Neural crest cell (in vitro differentiated cells): ENCODE measurements at regions not wholly inside any gene's neighbourhood (a gene's known extent, or its start where the extent isn't known, plus 50 kb on each side); places are given as distances from the start of the nearest gene placed in this dataset.

Source experiments
- DNase-seq: peaks from one replicate; pipeline ENCODE4 v3.0.0; 2021; ENCODE audit warnings: low read depth, mixed read lengths, low spot score
- H3K27ac Mint-ChIP-seq: one replicate; pipeline ENCODE4 v1.8.0; 2021; ENCODE audit warnings: mild to moderate bottlenecking, mixed read lengths; ENCODE audit not compliant: unreplicated experiment
- H3K27me3 Mint-ChIP-seq: 2 replicates; pipeline ENCODE4 v1.8.0; 2021; ENCODE audit warnings: low read depth, mild to moderate bottlenecking, mixed read lengths
- H3K36me3 Mint-ChIP-seq: 2 replicates; pipeline ENCODE4 v1.8.0; 2021; ENCODE audit warnings: low read depth, mild to moderate bottlenecking, mixed read lengths
- H3K4me1 Mint-ChIP-seq: 2 replicates; pipeline ENCODE4 v1.8.0; 2021; ENCODE audit warnings: mixed read lengths
- H3K4me3 Mint-ChIP-seq: one replicate; pipeline ENCODE4 v1.8.0; 2021; ENCODE audit warnings: mild to moderate bottlenecking, mixed read lengths
- H3K9me3 Mint-ChIP-seq: 2 replicates; pipeline ENCODE4 v1.8.0; 2021; ENCODE audit warnings: mixed read lengths
- TF ChIP-seq, protein P1 (sequence below): fragments of 200-600 bp; sonication (generic); conservative IDR thresholded peaks from 2 replicates; pipeline ENCODE4 v1.5.0; 2021; ENCODE audit warnings: antibody characterized with exemption, mild to moderate bottlenecking

DNA sequence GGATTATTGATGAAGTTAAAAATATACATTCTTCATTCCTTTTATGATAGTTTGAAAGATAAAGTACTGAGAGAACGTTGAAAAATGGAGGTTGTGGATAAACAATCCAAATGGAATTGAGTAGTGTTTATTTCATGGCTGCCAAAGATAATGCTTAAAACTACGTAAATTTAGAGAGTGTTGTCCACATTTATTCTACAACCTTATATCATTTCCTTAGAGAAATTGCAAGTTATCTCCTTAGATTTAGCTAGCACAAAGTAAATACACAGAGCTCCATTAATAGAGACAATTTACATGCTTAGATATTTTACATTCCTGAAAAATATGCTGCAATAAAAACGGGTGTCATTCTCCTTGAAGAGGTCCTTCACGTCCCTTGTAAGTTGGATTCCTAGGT is 146.5 kb upstream of the CCDC179 start:
- no peak overlapping the region for H3K4me3 Mint-ChIP-seq
- H3K4me1 Mint-ChIP-seq: no peaks in the 10 kb centered on the region
- DNase-seq: no peak
- peaks cover 9% of the 10 kb centered on the region for H3K9me3 Mint-ChIP-seq
- no peaks in the 10 kb centered on the region for H3K27me3 Mint-ChIP-seq
- H3K36me3 Mint-ChIP-seq: peaks cover 3% of the 10 kb centered on the region
- H3K27ac Mint-ChIP-seq: no peak overlapping the region
- TF ChIP-seq, protein P1, sequence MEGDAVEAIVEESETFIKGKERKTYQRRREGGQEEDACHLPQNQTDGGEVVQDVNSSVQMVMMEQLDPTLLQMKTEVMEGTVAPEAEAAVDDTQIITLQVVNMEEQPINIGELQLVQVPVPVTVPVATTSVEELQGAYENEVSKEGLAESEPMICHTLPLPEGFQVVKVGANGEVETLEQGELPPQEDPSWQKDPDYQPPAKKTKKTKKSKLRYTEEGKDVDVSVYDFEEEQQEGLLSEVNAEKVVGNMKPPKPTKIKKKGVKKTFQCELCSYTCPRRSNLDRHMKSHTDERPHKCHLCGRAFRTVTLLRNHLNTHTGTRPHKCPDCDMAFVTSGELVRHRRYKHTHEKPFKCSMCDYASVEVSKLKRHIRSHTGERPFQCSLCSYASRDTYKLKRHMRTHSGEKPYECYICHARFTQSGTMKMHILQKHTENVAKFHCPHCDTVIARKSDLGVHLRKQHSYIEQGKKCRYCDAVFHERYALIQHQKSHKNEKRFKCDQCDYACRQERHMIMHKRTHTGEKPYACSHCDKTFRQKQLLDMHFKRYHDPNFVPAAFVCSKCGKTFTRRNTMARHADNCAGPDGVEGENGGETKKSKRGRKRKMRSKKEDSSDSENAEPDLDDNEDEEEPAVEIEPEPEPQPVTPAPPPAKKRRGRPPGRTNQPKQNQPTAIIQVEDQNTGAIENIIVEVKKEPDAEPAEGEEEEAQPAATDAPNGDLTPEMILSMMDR: no peak

DNA sequence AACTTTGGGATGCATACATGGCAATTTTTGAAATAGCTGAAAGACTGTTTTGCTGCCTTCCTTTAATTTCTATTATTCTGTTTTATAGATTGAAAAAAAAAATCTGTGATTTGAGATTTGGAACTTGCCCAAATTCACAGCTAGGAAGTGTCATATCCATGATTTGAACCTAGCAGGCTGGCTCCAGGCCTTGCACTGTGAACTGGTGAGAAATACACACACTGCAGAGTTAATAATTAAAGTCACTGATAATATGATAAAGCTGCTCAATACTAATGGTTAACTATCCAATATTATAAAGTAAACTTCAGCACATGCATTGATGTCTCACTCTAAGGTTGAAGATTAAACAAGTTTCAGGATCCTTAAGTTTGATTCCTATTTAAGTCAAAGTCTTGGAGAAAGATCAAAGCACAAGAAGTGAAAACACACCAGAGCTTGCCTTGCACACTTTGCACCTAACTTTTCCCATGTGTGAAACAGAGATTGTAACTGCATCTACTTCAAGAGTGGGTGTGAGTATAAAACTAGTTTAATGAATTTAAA is 150.6 kb upstream of the CCDC179 start:
- Mint-ChIP-seq H3K27ac (no peak overlapping the region), H3K4me3 (no peak overlapping the region), H3K4me1 (no peaks in the 10 kb centered on the region), H3K9me3 (peaks cover 3% of the 10 kb centered on the region), H3K36me3 (no peaks in the 10 kb centered on the region), H3K27me3 (no peaks in the 10 kb centered on the region)
- DNase-seq: no peak
- TF ChIP-seq, protein P1: no peak

DNA sequence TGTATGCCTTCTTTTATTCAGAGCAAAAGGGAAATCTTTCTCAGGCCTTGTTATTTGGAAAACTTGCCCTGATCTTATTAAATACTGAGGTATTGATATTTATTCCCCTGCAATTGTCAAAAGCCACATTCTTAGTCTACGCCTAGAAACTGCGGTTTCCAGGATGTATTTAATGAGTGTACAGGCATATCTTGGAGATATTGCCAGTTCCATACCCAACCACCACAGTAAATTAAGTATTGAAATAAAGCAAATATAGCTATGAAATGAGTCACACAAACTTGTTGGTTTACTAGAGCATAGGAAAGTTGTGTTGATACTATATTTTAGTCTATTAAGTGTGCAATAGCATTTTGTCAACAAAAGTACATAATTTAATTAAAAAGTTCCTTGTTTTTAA is 152.7 kb upstream of the CCDC179 start:
- Mint-ChIP-seq H3K4me1 (no peaks in the 10 kb centered on the region), H3K36me3 (no peaks in the 10 kb centered on the region), H3K27ac (no peak overlapping the region), H3K9me3 (peaks cover 3% of the 10 kb centered on the region), H3K27me3 (no peaks in the 10 kb centered on the region), H3K4me3 (no peak overlapping the region)
- DNase-seq: no peak
- TF ChIP-seq, protein P1: no peak

DNA sequence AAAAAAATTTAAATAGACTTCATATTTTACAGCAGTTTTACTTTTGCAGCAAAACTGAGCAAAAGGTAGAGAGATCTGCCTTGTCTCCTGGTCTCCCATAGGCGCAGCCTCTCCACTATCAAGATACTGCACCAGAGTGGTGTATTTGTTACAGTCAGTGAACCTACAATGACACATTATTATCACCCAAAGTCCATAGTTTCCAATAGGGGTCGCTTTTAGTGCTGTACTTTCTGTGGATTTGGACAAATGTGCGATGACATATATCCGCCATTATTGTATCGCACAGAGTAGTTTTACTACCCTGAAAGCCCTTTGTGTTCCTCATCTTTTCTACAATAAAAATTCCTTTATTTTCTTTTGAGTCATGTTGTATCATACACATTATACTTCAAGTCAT is 153.2 kb upstream of the CCDC179 start:
- Mint-ChIP-seq H3K27ac (no peak overlapping the region), H3K9me3 (peaks cover under 1% of the 10 kb centered on the region), H3K27me3 (no peaks in the 10 kb centered on the region), H3K4me3 (no peak overlapping the region), H3K4me1 (no peaks in the 10 kb centered on the region), H3K36me3 (no peaks in the 10 kb centered on the region)
- TF ChIP-seq, protein P1: no peak
- no peak for DNase-seq

DNA sequence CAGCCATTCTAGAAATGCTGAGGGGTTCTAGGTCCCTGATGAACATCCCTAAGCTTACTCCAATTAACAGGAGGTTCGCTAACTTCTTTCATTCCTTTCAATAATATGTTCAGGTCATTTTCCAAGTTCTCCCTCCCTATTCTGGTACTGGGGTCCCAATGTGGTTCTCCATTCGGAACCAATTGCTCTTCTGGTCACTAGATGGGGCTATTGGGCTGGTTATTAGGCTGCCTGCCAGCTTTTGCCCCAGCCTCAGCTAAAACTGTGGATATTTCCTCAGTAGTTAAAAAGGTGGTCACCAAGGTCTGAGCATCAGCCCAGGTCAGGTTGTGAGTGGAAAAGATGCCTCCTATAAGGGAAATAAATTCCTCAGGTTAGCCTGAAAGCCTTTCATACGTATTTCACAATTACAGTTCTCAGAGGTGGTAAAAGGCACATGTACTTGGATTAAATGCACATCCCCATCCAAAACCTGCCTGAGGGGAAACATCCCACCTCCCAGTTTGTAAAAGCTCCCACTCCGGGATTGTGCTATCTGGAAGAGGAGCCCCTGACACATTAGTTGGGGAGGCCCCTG is 161.1 kb upstream of the CCDC179 start:
- Mint-ChIP-seq H3K27ac (no peak overlapping the region), H3K36me3 (no peaks in the 10 kb centered on the region), H3K4me3 (no peak overlapping the region), H3K27me3 (no peaks in the 10 kb centered on the region), H3K4me1 (no peaks in the 10 kb centered on the region), H3K9me3 (no peaks in the 10 kb centered on the region)
- TF ChIP-seq, protein P1: peak; percentile 85
- DNase-seq: peak; percentile 15
